Activated naive CD8-positive, alpha-beta T cell treated with anti-CD3 and anti-CD28 coated beads, Interleukin-2, amount 10 ng/mL, durations not matched to agents 7 days and 5 days (primary cell): ENCODE measurements at regions not wholly inside any gene's neighbourhood (a gene's known extent, or its start where the extent isn't known, plus 50 kb on each side); places are given as distances from the start of the nearest gene placed in this dataset.
A peak's percentile ranks its signal among the peaks of the same experiment; 100 is the strongest.

Source experiments
- ATAC-seq: fragments of 150-1000 bp; cut with Tn5 transposase; one replicate; pipeline ENCODE4 v1.10.0; 2021; ENCODE audit warnings: low read depth, moderate library complexity
- POLR2A ChIA-PET: fragments of 350-600 bp; sonication (Branson Sonifier 250); formaldehyde crosslinking; loops from one replicate; lab custom pipeline; 2021; ENCODE audit warnings: antibody characterized with exemption; lab: Charles Lee
- DNase-seq: peaks from one replicate; pipeline ENCODE4 v3.0.0; 2021
- H3K27ac Mint-ChIP-seq: one replicate; pipeline ENCODE4 v1.8.0; 2022; ENCODE audit warnings: mild to moderate bottlenecking, mixed read lengths
- H3K27me3 Mint-ChIP-seq: one replicate; pipeline ENCODE4 v1.8.0; 2022; ENCODE audit warnings: mild to moderate bottlenecking, moderate library complexity, mixed read lengths
- H3K36me3 Mint-ChIP-seq: one replicate; pipeline ENCODE4 v1.8.0; 2021; ENCODE audit warnings: mild to moderate bottlenecking, mixed read lengths
- H3K4me1 Mint-ChIP-seq: one replicate; pipeline ENCODE4 v1.8.0; 2021; ENCODE audit warnings: mixed read lengths
- H3K4me3 Mint-ChIP-seq: one replicate; pipeline ENCODE4 v1.8.0; 2022; ENCODE audit warnings: mild to moderate bottlenecking, moderate library complexity, mixed read lengths
- H3K9me3 Mint-ChIP-seq: one replicate; pipeline ENCODE4 v1.8.0; 2021; ENCODE audit warnings: mixed read lengths

DNA sequence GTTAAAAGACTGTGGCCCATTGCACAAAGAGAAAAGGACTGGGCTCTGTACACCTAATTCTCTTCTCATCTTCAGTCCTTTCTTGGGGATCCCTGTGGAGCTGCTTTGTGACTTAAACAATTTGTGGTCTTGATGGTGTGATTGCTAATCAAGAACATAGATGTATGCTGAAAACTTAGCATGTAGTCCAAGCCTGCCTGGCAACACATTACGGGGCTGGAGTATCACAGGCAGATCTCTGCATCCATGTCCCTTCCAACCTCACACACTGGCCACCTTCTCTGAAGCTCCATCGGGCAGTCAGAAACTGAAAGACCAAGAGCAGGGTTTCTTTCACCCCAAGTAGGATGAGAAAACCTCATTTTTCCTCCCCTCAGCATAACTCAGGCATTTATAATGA lies 69.6 kb upstream of the ARGLU1 start:
- POLR2A ChIA-PET, result no interaction called here
- H3K27me3 Mint-ChIP-seq, result peaks cover 4% of the 10 kb centered on the region
- DNase-seq (no peak), ATAC-seq (no peak)
- no peaks in the 10 kb centered on the region for H3K36me3 Mint-ChIP-seq
- H3K4me1 Mint-ChIP-seq, result no peaks in the 10 kb centered on the region
- H3K4me3 Mint-ChIP-seq, result no peak overlapping the region
- no peak overlapping the region for H3K27ac Mint-ChIP-seq
- no peaks in the 10 kb centered on the region for H3K9me3 Mint-ChIP-seq

DNA sequence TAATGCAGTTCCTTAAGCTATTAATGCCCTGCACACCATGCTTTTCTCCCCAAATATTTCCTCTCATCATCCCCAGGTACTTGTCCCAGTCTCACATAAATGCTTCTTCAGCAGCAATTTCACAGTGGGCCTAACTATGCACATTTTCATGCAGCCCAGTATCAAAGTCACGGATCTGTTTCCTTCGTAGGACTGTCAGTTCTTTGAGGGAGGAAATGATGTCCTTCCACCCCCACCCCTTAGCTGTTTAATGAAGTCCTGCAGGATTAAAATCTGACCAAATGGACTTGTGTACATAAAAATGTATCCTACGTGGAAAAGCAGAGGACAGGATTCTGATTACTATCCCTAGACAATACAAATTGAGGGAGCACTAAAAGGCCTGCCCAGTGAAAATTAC lies 68.6 kb upstream of the ARGLU1 start:
- POLR2A ChIA-PET, result no interaction called here
- Mint-ChIP-seq H3K27ac (no peak overlapping the region), H3K36me3 (no peaks in the 10 kb centered on the region), H3K4me3 (no peak overlapping the region), H3K9me3 (no peaks in the 10 kb centered on the region), H3K27me3 (peaks cover 4% of the 10 kb centered on the region), H3K4me1 (no peaks in the 10 kb centered on the region)
- ATAC-seq (no peak), DNase-seq (no peak)

DNA sequence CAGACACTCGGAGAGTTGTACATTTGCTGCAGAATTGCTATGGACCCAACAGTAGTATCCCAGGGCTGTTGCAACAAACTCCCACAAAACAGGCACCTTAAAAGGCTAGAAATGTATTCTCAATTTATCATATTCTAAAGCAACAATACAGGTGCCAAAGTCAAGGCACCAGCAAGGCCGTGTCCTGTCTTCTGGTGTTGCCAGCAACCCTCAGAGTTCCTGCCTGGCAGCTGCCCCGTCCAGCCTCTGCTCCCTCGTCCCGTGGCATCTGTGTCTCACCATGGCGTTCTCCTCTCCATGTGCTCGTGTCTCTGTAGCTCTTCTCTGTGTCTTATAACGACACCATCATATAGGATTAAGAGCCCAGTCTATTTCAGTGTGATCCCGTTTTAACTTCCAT lies 67.7 kb upstream of the ARGLU1 start:
- Mint-ChIP-seq H3K27ac (no peak overlapping the region), H3K4me1 (no peaks in the 10 kb centered on the region), H3K9me3 (no peaks in the 10 kb centered on the region)

GRCh38 chr13:106633321-106633720 lies 65.4 kb upstream of the ARGLU1 start:
- H3K4me3 Mint-ChIP-seq, result no peak overlapping the region
- no peaks in the 10 kb centered on the region for H3K36me3 Mint-ChIP-seq
- DNase-seq (no peak), ATAC-seq (no peak)
- POLR2A ChIA-PET, result no interaction called here
- no peak overlapping the region for H3K27ac Mint-ChIP-seq
- peaks cover 4% of the 10 kb centered on the region for H3K27me3 Mint-ChIP-seq
- H3K4me1 Mint-ChIP-seq, result no peaks in the 10 kb centered on the region
- no peaks in the 10 kb centered on the region for H3K9me3 Mint-ChIP-seq

More for the DNA sequence above, 67.7 kb upstream of the ARGLU1 start:
- ATAC-seq (no peak), DNase-seq (no peak)
- Mint-ChIP-seq H3K36me3 (no peaks in the 10 kb centered on the region), H3K4me3 (no peak overlapping the region), H3K27me3 (no peaks in the 10 kb centered on the region)
- POLR2A ChIA-PET, result no interaction called here

GRCh38 chr13:106630650-106631049 lies 62.7 kb upstream of the ARGLU1 start:
- no peaks in the 10 kb centered on the region for H3K4me1 Mint-ChIP-seq
- ATAC-seq (no peak), DNase-seq (no peak)
- no peak overlapping the region for H3K27ac Mint-ChIP-seq
- POLR2A ChIA-PET, result no interaction called here
- H3K4me3 Mint-ChIP-seq, result no peak overlapping the region
- no peaks in the 10 kb centered on the region for H3K9me3 Mint-ChIP-seq
- H3K36me3 Mint-ChIP-seq, result no peaks in the 10 kb centered on the region
- peaks cover 8% of the 10 kb centered on the region for H3K27me3 Mint-ChIP-seq

- POLR2A ChIA-PET, result no interaction called here
- DNase-seq (no peak), ATAC-seq (no peak)
- H3K36me3 Mint-ChIP-seq, result no peaks in the 10 kb centered on the region
- H3K4me3 Mint-ChIP-seq, result no peak overlapping the region
- no peaks in the 10 kb centered on the region for H3K9me3 Mint-ChIP-seq
- H3K27ac Mint-ChIP-seq, result no peak overlapping the region
- H3K27me3 Mint-ChIP-seq, result peaks cover 8% of the 10 kb centered on the region
- no peaks in the 10 kb centered on the region for H3K4me1 Mint-ChIP-seq
Measured at GRCh38 chr13:106630162-106630561, 62.2 kb upstream of the ARGLU1 start.

DNA sequence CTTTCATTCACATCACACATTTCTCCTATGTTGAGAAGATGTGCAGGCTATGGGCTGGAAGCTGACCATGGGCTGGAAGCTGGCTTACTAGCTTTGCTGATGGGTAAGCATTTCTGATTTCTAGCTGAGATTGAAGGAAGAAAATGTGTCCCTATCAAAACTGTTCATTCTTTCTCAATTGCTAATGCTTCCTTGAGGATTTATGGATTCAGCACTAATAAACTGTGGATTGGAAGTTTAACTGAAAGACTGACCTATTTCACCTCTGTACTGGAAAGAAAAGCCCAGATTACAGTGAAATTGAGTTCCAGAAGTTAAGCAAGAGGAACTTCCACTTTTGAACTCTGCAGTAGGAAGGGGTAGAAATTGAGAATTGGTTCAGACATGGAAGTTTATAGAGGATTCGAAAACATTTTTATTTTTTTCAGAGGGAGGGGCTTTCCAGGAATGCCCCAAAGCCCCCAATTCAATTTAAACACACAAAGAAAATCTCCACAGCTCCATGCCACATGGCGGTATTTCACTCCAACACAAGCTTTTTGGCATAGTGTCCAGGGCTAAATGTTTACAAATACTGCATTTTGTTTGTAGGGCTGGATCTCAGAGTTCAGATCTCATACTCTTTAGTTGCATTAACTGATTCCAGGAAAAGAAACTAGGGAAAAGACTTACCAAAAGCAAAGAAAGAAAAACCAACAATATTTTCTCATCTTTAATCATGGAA lies 61.2 kb upstream of the ARGLU1 start:
- no peak overlapping the region for H3K4me3 Mint-ChIP-seq
- H3K36me3 Mint-ChIP-seq, result no peaks in the 10 kb centered on the region
- H3K4me1 Mint-ChIP-seq, result no peaks in the 10 kb centered on the region
- no peak overlapping the region for H3K27ac Mint-ChIP-seq
- DNase-seq (no peak), ATAC-seq (no peak)
- H3K27me3 Mint-ChIP-seq, result peaks cover 10% of the 10 kb centered on the region
- H3K9me3 Mint-ChIP-seq, result no peaks in the 10 kb centered on the region
- POLR2A ChIA-PET, result no interaction called here

- no peaks in the 10 kb centered on the region for H3K4me1 Mint-ChIP-seq
- no peak overlapping the region for H3K4me3 Mint-ChIP-seq
- peaks cover 23% of the 10 kb centered on the region for H3K27me3 Mint-ChIP-seq
- no peaks in the 10 kb centered on the region for H3K9me3 Mint-ChIP-seq
- H3K36me3 Mint-ChIP-seq, result no peaks in the 10 kb centered on the region
- POLR2A ChIA-PET, result no interaction called here
- ATAC-seq (no peak), DNase-seq (no peak)
- no peak overlapping the region for H3K27ac Mint-ChIP-seq
Measured at GRCh38 chr13:106626473-106626872, 58.5 kb upstream of the ARGLU1 start.

GRCh38 chr13:106625578-106625977 lies 57.6 kb upstream of the ARGLU1 start:
- ATAC-seq, result no peak
- no peak overlapping the region for H3K4me3 Mint-ChIP-seq
- H3K36me3 Mint-ChIP-seq, result no peaks in the 10 kb centered on the region
- H3K27me3 Mint-ChIP-seq, result peaks cover 25% of the 10 kb centered on the region
- H3K9me3 Mint-ChIP-seq, result no peaks in the 10 kb centered on the region
- DNase-seq, result no peak
- POLR2A ChIA-PET, result no interaction called here
- H3K27ac Mint-ChIP-seq, result no peak overlapping the region
- H3K4me1 Mint-ChIP-seq, result no peaks in the 10 kb centered on the region

- H3K9me3 Mint-ChIP-seq, result no peaks in the 10 kb centered on the region
- POLR2A ChIA-PET, result no interaction called here
- ATAC-seq (no peak), DNase-seq (no peak)
- no peak overlapping the region for H3K27ac Mint-ChIP-seq
- H3K27me3 Mint-ChIP-seq, result peaks cover 24% of the 10 kb centered on the region
- no peak overlapping the region for H3K4me3 Mint-ChIP-seq
- H3K36me3 Mint-ChIP-seq, result no peaks in the 10 kb centered on the region
- H3K4me1 Mint-ChIP-seq, result peaks cover 4% of the 10 kb centered on the region
Measured at GRCh38 chr13:106623799-106624460, 56.0 kb upstream of the ARGLU1 start.

GRCh38 chr13:106621833-106622232 lies 53.9 kb upstream of the ARGLU1 start:
- Mint-ChIP-seq H3K27ac (no peak overlapping the region), H3K36me3 (no peaks in the 10 kb centered on the region), H3K4me1 (peaks cover 4% of the 10 kb centered on the region)

GRCh38 chr13:106619688-106620555 lies 52.0 kb upstream of the ARGLU1 start:
- no peak overlapping the region for H3K27ac Mint-ChIP-seq
- ATAC-seq, result peak; percentile 73
- no peak for DNase-seq
- H3K4me1 Mint-ChIP-seq, result peaks cover 4% of the 10 kb centered on the region
- no peaks in the 10 kb centered on the region for H3K36me3 Mint-ChIP-seq
- no peaks in the 10 kb centered on the region for H3K9me3 Mint-ChIP-seq
- POLR2A ChIA-PET, result no interaction called here
- H3K4me3 Mint-ChIP-seq, result peak overlapping the region; percentile 6
- H3K27me3 Mint-ChIP-seq, result peaks cover 23% of the 10 kb centered on the region

More at GRCh38 chr13:106621833-106622232, 53.9 kb upstream of the ARGLU1 start:
- POLR2A ChIA-PET, result no interaction called here
- no peak overlapping the region for H3K4me3 Mint-ChIP-seq
- peaks cover 24% of the 10 kb centered on the region for H3K27me3 Mint-ChIP-seq
- no peaks in the 10 kb centered on the region for H3K9me3 Mint-ChIP-seq
- ATAC-seq, result no peak
- DNase-seq, result no peak
